GM12874 (cell line): ENCODE measurements at regions not wholly inside any gene's neighbourhood (a gene's known extent, or its start where the extent isn't known, plus 50 kb on each side); places are given as distances from the start of the nearest gene placed in this dataset.

Source experiments
- TF ChIP-seq, protein P1 (sequence below): IDR thresholded peaks from 2 replicates; pipeline ENCODE4 v1.5.1; 2011; ENCODE audit warnings: low read depth, mild to moderate bottlenecking, control low read depth, low read length, moderate library complexity; ENCODE audit not compliant: insufficient read depth

DNA sequence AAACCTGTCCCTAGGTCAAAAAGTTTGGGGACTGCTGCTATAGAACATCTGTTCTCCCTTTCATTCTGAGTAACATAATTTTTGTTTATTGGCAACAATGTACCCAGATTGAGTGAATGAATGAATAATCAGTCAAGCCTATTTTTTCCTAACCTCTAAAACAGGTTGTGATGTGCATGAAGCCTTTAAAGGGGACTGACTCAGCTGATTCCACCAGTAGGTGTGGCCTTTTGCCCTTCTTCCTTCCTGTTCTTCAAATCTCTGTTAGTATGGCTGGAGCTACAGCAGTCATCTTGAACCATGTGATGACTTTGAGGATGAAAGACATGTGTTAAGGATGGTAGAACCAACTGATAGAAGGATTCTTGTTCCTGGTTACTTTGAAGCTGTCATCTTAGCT is 476.1 kb downstream of the NUF2 start:
- TF ChIP-seq, protein P1, sequence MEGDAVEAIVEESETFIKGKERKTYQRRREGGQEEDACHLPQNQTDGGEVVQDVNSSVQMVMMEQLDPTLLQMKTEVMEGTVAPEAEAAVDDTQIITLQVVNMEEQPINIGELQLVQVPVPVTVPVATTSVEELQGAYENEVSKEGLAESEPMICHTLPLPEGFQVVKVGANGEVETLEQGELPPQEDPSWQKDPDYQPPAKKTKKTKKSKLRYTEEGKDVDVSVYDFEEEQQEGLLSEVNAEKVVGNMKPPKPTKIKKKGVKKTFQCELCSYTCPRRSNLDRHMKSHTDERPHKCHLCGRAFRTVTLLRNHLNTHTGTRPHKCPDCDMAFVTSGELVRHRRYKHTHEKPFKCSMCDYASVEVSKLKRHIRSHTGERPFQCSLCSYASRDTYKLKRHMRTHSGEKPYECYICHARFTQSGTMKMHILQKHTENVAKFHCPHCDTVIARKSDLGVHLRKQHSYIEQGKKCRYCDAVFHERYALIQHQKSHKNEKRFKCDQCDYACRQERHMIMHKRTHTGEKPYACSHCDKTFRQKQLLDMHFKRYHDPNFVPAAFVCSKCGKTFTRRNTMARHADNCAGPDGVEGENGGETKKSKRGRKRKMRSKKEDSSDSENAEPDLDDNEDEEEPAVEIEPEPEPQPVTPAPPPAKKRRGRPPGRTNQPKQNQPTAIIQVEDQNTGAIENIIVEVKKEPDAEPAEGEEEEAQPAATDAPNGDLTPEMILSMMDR, result no peak

DNA sequence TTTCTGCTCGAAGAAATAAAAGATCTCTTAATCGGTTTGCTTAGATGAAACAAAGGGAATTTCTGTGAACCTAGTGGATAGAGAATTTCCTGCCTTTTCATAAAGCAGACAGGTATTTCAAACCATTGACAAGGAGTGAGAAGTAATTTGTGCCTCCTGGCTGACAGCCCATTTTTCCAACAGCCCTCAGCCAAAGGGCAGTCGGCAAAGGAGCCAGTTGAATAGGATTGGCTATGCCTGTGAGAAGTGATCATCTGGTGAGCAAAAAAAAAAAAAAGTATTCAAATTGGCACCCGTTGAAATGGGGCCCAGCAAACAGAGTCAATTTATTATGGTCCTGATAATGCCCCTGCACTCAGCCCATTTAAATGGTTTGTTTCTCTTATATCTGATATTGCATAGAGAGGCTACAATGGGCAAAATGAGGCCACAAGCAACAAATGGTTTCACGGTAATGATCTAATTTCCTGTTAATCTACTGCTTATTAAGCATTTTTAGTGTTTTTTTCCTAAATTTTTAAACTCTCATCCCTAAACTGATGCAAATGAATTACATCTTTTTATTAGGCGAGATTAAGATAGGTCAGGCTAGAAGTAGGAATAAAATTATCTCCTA is 477.5 kb downstream of the NUF2 start:
- TF ChIP-seq, protein P1, result no peak

DNA sequence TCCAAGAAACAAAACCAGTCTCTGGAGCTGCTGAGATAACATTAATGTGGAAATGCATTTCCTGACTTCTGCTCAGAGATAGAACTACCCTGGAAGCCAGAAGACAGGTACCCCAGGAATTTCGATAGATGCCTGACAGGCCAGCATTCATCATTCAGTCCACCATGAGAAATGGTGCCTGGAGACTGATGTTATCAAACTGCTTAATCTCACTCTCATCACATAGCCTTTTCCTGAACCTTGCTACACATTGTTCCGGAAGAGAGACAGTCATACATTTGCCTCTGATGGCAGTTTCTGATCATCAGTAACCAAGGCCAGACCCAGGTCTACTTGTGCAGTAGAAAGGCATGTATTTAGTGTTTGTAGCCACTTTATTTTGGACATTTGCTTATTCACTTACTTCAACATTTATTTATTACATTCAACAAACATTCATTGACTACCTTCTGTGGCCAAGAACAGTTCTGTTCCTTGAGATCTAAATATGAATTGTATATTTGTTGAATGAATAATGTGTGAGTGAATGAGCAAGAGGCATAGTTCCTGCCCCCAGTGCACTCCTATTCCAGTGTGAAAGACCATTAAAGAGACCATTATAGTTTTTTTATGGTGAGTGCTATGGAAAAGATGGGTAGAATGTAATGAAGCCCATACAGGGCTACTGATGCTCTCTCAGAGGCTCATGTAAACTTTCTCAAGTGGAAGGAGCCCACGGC is 485.7 kb downstream of the NUF2 start:
- TF ChIP-seq, protein P1, result no peak

DNA sequence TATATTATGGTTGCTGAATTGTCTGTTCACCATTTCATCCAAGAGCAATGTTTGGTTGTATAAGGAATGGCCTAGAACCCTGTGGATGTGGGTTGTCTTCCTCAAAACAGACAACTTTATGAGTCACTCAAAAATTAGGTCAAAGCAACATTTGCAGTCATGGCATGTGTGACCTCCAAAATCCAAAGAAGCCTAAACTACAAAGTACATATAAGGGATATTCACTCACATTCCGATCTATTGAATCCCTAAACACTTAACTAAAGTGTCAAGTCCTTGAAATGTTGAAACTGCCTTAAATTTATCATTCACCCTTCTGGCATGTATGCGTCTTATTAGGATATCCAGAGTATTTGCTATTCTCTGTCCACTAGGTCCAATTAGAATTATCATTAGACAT is 491.5 kb downstream of the NUF2 start:
- TF ChIP-seq, protein P1, result no peak

DNA sequence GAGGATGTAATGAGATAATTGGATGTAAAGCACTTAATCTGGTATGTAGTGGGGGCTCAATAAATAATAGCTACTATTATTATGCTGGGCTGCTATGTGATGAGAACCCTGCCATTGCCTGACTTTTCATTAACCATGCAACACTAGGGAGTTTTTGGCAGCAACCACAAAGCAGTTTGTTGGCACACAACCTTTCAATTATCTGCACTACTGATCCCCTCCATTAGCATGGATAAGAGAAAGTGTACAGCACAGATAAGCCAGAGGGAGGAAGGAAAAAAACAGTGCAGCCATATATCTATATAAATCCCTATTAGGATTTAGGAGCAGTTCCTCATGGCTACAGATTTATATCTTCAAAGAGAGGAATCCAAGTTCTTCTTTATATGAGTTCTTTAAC is 498.5 kb downstream of the NUF2 start:
- TF ChIP-seq, protein P1, result no peak

DNA sequence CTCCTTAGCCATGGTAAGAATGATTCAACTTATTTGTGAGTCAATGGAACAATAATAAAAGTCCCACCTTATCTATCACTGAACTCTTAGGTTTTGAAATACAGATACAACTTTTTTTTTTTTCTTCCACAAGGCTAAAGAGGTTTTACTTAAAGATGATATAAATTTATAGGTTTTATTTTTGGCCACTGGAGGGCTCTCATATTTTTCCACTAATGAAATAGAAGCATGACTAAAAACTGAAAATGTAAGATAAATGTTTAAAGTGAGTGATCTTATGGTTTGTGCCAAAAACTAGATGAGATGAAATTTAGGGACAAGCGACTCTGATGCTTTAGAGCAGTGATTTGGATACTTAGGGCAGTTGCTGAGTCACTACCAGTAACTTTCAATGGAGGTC is 499.0 kb downstream of the NUF2 start:
- TF ChIP-seq, protein P1, result no peak

DNA sequence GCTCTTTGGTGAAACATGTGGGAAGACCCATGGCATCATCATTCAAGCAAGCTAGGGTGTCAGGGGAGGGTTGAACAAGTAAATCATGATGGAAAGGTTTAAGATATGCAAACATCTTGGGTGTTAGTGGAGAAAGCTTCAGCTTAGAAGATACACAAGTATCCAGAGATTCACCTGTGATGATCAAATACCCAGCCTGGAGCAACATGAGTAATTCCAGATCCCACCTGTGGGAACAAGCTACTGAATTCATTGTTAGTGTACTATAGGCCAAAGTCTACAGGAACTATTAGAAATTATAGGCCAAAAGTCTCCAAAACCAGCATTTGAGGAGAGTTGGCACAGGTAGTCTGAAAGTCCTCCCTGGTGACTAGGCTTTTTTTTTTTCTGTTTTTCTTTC is 499.9 kb downstream of the NUF2 start:
- TF ChIP-seq, protein P1, result no peak
